Medulla oblongata (tissue), 1 donor: ENCODE measurements at regions not wholly inside any gene's neighbourhood (a gene's known extent, or its start where the extent isn't known, plus 50 kb on each side); places are given as distances from the start of the nearest gene placed in this dataset.

ENCODE experiments used
- DNase-seq: peaks from one replicate; pipeline ENCODE4 v3.0.0-alpha.2; 2015; ENCODE audit errors: extremely low spot score

DNA sequence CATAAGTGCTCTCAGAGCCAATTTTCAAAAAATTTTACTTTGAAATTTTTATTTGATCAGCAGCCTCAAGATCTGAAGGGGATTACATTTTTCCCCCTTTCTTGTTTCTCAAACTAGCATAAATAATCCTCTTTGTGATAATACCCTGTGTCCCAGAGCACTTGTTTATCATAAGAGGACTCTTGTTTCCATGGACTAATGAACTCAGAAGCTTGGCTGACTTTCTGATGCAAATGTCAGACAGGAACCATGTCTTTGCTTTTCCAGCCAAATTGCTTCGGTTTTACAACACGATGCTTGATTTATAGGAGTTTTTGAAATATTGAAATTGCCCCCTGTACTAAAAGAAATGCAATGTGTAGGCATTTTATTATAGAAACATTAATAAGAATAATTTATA lies 859.3 kb upstream of the LCORL start:
- DNase-seq, result no peak

DNA sequence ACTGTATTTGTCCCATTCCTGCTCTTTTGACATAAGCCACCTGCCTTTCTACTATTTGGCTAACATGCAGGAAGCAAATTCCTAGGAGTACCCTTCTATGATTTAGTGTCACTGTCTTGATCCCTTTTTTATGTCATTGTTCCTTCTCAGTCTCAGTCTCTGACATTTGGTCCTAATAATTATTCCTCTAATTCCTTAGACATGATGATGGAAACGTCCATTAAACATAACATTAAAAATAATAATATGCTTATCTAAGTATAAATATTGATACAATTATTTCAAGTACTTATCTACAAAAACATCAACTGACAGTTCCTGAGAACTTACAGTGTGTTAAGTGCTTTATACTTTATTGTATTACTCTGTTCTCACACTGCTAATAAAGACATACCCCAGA lies 857.0 kb upstream of the LCORL start:
- DNase-seq, result no peak

DNA sequence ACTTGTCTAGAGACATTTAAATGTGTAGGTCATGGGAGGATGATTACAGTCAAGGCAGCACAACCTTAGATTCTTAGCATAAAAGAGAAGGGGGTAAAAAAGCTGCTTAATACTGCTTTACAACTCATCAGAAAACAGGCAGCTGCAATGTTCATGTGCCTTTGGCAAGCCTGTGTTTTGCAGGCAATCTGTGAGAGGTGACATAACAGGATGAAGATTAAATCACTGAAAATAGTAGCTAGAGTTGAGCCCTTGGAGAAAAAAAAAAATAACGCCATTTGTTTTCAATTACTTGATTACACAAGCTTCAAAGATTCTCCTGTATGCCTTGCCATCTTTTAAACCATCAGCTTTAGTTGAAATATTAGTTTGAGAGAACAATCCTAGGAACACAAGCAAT lies 847.6 kb upstream of the LCORL start:
- no peak for DNase-seq

DNA sequence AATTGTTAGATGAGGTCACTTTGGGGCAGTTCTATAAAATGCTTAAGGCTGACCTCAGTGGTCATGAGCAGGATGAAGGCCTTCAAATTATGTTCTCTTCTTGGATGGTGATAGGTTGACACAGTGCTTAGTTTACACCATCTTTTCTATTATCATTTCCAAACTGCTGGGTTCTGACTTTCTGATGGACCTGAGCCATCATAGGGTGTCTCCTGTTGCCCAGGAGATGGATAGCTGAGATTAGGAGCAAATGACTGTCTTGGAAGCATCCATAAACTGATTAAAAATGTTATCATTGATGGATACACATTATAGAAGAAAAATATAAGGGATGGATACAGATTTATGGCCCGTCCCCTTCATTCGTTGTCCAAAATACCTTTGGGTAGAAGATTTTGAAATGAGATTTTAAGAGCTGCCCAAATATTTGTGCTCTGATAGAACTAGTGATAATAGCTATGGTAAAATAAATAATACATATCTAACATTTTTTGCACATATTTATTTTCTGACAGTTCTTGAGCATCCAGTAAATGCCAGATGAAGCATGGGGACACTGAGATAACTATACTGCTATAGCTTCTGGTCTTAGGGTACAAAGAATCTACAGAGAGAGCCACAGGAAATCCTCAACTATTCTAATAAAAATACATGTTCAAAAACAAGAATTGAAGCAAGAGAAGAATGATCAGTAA lies 839.4 kb upstream of the LCORL start:
- DNase-seq, result no peak

DNA sequence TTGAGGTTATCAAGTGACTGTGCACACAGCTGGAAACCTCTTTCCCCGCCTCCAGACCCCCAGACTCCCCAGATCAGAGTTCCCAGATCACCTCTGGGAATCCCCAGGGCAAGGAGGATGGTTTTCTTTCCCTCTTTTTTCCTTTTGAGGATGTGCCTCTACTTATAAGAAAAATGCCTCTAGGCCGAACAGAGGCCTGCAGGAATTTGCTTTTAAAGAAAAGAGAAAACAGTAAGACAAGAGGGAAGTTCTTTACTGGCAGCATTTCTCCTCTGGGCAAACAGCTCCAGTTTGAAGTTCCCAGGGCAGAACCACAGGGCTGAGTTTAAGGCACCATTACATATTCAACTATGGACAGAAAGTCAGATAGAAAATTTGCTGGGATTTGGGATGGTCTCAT lies 837.9 kb upstream of the LCORL start:
- DNase-seq, result peak; percentile 19

DNA sequence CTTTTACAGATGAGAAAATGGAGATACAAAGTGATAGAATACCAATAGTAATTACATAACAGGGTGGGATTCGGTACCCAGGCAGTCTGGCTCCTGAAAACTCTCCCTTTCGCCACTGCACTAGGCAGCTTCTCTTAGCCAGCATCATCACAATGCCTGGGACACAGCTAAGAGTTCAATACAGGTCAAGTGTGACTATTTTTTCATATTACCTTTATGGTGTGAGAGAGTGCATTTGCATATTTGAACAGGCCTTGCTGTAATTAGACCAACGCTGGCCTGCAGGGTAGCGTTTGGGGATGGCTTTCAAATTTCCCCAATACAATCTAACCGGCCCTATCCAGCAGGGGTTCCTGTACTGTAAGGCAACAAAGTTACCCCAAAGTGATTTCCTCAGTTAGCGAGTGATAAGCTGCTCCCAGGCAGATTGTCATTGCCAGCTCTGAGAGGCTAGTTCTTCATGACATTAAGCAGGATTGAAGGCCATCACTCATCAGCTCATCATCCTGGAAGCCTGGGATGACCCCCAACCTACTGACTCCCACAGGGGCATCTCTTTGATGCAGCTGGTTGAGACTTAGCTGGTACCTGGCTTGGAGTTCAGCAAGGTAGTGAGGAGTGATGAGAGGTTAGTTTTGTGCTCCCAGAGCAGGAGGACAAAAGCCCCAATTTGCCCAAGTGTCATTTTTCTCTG lies 836.8 kb upstream of the LCORL start:
- no peak for DNase-seq

DNA sequence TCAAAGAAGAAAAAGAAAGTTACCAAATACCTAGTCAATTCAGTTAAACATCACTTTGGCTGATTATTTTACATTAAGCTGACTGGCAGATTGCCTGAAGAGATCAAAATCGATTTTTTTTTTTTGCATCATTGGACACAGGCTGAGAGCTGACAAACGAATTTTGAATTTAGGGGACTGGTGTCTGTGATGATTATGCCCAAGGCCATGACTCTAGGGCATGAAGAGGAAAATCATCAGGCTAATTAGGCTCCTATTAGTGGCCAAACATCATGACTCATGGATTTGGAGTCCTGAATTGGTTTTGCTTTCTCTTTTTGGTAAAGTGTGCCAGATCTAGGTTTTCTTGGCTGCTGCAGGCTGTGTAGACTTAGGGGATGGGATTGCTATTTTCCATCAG lies 829.3 kb upstream of the LCORL start:
- DNase-seq, result no peak

DNA sequence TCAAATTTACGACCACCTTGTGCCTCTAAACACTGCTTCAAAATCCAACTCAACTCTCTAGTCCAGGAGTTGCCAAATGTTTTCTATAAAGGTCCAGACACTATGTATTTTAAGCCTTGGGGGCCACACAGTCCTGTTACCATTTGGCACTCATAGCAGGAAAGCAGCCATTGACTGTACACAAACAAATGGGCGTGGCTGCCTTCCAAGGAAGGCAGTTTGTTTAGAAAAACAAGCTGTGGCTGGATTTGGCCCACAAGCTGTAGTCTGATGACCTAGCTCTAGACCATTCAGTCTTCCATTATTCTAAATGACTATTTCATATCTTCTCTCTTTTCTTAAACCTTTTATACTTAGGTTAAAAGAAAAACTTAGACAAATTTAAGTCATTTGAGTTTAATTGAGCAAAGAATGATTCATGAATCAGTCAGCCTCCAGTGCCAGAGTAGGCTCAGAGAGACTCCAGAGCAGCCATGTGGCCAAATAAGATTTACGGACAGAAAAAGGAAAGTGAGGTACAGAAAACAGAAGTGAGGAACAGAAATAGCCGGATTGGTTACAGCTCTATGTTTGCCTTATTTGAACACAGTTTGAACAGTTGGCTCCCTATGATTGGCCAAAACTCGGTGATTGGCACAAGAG lies 825.8 kb upstream of the LCORL start:
- peak; percentile 8 for DNase-seq

DNA sequence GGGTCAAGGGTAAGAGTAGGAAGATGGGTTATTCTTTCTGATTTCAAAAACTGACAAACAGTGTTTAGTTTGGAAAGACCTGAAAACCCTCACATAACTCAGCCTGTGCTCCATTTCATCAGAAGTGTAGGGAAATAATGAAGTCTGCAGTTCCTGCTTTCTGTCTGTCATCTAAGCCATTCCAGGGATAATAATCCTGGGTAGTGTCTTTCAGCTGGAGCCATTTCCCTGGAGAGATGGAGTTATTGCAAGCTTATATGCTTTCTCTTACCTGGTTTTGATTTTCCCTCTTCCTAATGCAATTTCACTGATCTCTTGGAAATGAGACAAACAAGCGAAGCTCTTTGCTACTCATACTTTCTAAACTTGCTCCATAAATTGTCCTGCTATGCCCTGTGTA lies 824.8 kb upstream of the LCORL start:
- DNase-seq, result no peak

DNA sequence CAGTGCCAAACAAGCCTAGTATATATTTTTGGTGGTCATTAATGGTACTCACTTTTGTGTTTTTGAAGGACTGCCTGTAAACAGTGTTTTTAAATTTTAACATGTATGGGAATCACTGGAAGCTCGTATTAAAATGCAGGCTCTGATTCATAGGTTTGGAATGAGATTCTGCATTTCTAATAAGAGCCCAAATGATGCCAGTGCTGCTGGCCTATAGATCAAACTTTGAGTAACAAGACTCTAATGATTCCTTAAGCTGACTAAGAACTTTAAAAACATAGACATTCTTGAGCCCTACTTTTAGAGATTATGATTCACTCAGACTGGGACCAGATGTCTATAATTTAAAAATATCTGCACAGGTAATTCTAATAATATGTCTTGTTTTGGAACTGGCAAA lies 823.2 kb upstream of the LCORL start:
- DNase-seq, result no peak

DNA sequence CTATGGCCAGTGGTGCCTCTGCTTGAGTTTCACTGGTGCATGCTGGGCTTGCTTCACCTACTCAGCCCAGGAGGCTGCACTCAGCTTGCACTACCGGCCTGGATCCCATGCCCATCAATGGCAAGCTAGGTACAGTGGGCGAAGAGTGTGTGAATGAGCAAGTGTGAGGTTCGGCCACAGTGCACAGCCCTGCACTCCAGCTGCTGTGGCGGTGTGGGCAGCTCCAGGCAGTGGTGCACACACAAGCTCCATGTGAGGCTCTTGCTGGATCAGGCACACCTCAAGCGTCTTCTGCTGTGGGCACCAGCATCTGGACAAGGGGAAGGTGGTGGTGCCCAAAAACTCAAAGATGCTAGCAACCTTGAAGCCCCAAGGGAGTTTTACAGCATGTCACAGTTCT lies 820.9 kb upstream of the LCORL start:
- DNase-seq, result no peak

DNA sequence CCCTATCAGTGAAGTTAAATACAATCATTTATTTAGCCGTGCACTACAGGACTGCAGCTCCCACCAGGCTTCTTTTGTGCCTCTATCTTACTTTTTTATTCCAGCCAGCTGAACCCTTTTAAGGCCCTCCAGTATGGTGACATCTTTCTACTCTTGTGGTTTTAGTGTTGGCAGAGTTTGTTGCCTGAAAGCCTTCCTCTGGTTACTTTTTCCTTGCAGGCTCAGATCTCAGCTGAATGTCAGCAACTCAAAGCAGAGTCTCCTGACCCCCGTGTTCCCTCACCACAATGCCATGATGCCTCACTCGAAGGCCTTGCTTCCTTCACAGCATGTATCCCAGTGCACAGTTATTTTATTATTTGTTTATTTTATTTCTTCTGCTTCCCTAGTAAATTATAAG lies 818.9 kb upstream of the LCORL start:
- DNase-seq, result no peak

DNA sequence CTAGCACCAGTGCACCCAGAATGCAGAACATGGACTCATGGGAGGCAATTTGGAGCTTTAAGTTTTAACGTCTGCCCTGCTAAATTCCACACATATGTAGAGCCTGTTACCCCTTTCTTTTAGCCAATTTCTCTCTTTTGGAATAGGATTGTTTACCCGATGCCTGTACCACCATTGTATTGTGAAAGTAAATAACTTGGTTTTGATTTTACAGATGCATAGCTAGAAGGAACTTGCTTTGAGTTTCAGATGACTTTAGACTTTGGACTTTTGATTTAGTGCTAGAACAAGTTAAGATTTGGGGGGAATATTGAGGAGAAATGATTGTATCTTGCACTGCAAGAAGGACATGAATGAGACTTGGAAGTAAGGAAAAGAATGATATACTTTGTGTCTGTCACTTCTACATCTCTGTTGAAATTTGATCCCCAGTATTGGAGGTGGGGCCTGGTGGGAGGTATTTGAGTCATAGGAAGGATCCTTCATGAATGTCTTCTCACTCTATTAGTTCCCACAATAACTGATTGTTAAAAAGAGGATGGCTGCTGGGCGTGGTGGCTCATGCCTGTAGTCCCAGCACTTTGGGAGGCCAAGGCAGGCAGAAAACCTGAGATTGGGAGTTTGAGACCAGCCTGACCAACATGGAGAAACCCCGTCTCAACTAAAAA lies 794.8 kb upstream of the LCORL start:
- no peak for DNase-seq

DNA sequence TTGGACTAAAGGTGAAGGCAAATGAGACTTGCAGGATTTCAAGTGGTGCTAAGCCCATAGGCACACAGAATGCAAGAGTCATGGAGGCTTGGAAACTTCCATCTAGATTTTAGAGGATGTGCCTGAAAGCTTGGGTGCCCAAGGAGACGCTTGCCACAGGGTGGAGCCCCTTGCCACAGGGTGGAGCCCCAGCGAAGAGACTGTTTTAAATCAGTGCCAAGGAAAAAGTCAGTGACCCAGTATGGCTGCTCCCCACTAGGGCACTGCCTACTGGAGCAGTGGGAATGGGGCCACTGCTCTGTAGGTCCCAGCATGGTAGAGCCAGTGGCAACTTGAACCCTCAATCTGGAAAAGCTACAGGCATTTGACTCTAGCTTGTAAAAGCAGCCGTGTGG lies 794.2 kb upstream of the LCORL start:
- DNase-seq, result no peak

DNA sequence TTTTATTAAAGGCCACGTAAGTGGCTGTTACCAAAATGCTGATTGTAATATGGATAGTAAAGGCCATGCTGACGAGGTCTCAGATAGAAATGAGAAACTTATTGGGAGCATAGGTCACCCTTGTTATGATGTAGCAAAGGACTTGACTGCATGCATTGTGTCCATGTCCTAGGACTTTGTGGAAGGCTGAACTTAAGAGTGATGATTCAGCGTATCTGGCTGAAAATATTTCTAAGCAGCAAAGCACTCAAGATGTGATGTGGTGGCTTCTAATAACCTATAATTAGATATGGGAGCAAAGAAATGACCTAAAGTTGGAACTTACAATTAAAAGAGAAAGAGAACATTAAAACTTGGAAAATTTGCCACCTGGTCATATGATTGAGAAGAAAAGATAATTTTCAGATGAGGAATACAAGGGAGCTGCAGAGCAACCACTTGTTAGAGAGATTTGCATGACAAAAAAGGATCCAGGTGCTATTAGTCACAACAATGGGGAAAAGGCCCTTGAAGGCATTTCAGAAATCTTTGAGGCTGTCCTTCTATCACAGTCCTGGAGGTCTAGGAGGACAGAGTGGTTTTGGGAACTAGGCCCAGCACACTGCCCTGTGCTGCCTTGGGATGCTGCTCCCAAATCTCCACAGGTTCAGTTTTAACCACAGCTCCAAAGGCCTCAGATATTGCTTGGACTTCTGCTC lies 793.7 kb upstream of the LCORL start:
- DNase-seq, result no peak

DNA sequence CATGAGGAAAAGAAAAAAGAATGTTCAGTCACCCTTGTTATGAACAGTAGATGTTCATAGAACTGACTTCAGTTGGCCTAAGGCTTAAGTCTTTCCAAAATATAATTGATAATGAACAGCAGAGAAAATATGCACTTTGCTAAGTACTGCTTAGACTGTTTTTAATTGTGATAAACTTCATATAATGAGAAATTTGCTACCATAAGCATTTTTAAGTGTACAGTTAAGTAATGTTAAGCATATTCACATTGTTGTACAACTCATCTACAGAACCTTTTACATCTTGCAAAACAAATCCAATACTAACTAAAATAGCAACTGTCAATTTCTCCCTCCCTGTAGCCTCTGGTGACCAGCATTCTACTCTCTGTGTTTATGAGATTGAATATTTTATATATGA lies 792.2 kb upstream of the LCORL start:
- DNase-seq, result no peak

DNA sequence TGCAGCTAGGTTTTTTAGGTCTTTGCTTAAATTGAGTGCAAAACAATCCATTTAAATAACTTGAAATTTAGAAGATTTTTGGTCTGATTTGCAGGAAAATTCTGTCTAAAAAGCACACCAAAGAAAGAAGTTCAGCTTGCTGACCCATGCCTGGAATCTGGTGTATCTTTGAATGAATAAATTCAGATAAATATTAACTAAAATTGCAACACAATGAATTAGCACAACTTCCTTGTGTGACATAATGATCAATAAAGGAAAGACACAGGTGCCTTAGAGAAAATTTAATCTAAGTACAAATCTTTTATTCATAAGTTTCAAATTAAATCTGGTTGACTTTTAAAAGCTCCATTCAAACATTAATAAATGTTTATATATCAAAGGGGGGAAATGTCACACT lies 791.5 kb upstream of the LCORL start:
- no peak for DNase-seq

DNA sequence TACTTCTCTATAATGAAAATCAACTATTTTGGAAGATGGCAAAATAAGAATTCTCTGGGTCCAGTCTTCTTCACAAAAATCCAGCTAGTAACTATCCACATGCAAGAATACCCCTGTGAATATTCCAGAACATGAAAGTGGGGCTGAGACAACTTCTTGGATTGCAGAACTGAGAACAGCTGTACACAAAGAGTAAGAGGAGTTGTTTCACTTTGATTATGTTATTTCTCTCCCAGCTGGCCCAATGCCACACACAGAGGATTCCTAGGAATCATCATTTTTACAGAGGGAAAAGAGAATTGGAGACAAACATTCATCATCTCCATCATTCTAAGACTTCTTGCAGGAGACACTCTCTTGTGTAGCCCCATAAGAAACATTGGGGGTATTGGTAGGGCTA lies 782.2 kb upstream of the LCORL start:
- no peak for DNase-seq

DNA sequence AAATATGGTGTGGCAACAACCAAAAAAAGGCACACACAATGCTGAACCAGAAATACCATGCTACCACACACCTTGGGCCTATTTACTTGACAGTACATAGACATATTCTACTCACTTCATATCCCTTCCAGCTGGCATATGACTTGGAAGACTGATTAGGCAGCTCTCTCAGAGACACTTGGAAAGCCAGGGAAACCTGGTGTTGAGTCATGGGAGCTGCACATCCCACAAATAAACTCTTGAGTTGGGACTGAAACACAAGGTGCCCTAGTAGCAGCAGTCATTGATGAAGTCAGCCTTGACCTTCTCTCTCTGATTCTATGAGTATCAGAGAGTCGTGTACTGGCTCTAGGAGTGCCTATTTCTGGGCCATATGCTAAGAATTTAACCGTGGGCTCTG lies 776.6 kb upstream of the LCORL start:
- no peak for DNase-seq

DNA sequence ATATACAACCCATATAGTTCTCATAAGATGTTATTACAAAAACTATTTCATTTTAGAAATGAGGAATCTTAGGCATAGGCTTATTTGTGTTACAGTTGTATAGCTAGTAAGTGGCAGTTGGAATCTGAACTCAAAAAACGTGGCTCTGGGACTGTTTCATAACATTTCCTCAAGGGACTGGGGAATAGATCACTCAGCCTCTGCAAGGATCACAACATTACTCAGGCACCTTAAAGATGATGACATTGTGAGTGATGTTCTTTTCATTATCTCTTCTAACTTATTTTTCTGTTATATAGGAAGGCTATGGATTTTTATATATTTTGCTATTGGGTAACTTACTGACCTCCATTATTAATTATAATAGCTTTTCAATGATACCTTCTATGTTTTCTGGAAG lies 774.2 kb upstream of the LCORL start:
- no peak for DNase-seq

DNA sequence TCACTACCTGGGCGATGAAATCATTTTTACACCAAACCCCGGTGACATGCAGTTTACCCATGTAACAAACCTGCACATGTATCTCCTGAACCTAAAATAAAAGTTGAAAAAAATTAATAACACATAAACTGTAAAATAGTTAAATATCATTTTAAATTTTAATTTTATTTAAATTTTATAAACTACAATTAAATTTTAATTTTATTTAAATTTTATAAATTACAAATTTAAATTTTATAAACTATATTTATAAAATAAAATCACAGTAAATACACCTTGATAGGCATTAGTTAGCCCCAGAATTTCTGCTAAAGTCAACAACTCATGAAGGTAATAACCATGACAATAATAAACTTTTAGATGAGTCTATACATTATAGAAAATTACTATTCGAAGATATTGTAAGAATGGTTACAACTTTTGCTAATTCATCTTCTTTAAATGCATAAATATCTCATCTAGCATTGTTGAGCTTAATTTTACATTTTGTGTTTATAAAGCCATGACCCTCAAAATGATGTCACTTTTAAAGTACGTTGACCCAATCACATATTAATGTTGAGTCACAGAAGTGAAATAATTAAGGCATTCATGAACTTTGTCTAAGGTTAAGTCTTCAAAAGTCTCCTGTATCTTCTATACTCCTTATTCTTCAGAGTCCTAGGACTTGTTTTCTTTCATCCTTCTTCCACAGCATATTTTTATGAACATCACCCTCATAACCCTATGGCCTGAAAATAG lies 755.8 kb upstream of the LCORL start:
- DNase-seq, result no peak

DNA sequence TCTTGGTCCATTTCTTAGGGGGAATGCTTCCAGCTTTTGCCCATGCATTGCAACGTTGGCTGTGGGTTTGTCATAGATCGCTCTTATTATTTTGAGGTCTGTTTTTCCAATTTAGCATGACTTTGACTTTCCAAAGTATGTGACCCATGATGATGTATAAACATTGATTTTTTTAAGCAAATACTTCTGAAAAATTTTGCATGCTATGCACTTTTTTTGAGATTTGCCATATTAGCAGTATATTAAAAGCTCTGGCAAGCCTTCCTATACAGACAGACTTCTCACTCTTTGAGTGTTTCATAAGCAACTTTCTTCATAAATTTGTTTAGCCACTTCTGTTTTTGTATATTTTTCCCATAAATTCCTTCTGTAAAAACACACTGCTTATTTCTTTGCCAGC lies 746.4 kb upstream of the LCORL start:
- DNase-seq, result no peak
